Stimulated activated naive CD8-positive, alpha-beta T cell treated with anti-CD3 and anti-CD28 coated beads, Interleukin-15, amount 100 ng/mL, for 72 hours (primary cell): ENCODE measurements at regions not wholly inside any gene's neighbourhood (a gene's known extent, or its start where the extent isn't known, plus 50 kb on each side); places are given as distances from the start of the nearest gene placed in this dataset.
A peak's percentile ranks its signal among the peaks of the same experiment; 100 is the strongest.
"Not testable (repeated sequence)": the region's sequence is repeated elsewhere in the genome, so short reads cannot be mapped to it uniquely, and the experiment has no call there.

Experiments used
- ATAC-seq: fragments of 150-1000 bp; cut with Tn5 transposase; 2 replicates; pipeline ENCODE4 v1.10.0; 2021; ENCODE audit warnings: mild to moderate bottlenecking, moderate library complexity
- DNase-seq, 2 donors: peaks; one replicate each; pipeline ENCODE4 v3.0.0; 2021 to 2022
- H3K27ac Mint-ChIP-seq, 2 donors: one replicate each; pipeline ENCODE4 v1.8.0; 2022; ENCODE audit warnings: mild to moderate bottlenecking in 2 of 2, mixed read lengths in 2 of 2, moderate library complexity in 2 of 2
- H3K27me3 Mint-ChIP-seq: one replicate; pipeline ENCODE4 v1.8.0; 2022; ENCODE audit warnings: mixed read lengths
- H3K4me1 Mint-ChIP-seq: one replicate; pipeline ENCODE4 v1.8.0; 2022; ENCODE audit warnings: mild to moderate bottlenecking, mixed read lengths
- H3K4me3 Mint-ChIP-seq, 2 donors: one replicate each; pipeline ENCODE4 v1.8.0; 2022; ENCODE audit warnings: mild to moderate bottlenecking in 2 of 2, mixed read lengths in 2 of 2, moderate library complexity in 1 of 2
- H3K9me3 Mint-ChIP-seq, 2 donors: one replicate each; pipeline ENCODE4 v1.8.0; 2022; ENCODE audit warnings: mixed read lengths in 2 of 2

- ATAC-seq (no peak), DNase-seq (no peak)
- H3K9me3 Mint-ChIP-seq, result peaks cover 20 to 30% of the 10 kb centered on the region in 2 donors
- no peaks in the 10 kb centered on the region for H3K27me3 Mint-ChIP-seq
- no peaks in the 10 kb centered on the region for H3K4me1 Mint-ChIP-seq
- no peak overlapping the region for H3K4me3 Mint-ChIP-seq
- H3K27ac Mint-ChIP-seq, result no peak overlapping the region
Observed at GRCh38 chr5:68060382-68060781, 155.2 kb upstream of the PIK3R1 start.

GRCh38 chr5:68057191-68057590 lies 158.4 kb upstream of the PIK3R1 start:
- ATAC-seq (no peak), DNase-seq (no peak)
- no peak overlapping the region for H3K4me3 Mint-ChIP-seq
- no peak overlapping the region for H3K27ac Mint-ChIP-seq
- no peaks in the 10 kb centered on the region for H3K4me1 Mint-ChIP-seq
- peaks cover 5 to 21% of the 10 kb centered on the region in 2 donors for H3K9me3 Mint-ChIP-seq
- peaks cover under 1% of the 10 kb centered on the region for H3K27me3 Mint-ChIP-seq

GRCh38 chr5:68055686-68056085 lies 159.9 kb upstream of the PIK3R1 start:
- Mint-ChIP-seq H3K27ac (peak overlapping the region in 1 of 2 donors; percentile 14), H3K9me3 (peaks cover 5 to 7% of the 10 kb centered on the region in 2 donors), H3K4me3 (no peak overlapping the region), H3K4me1 (no peaks in the 10 kb centered on the region), H3K27me3 (peaks cover 8% of the 10 kb centered on the region)
- ATAC-seq, result no peak
- DNase-seq, result no peak

GRCh38 chr5:68054638-68055037 lies 160.9 kb upstream of the PIK3R1 start:
- Mint-ChIP-seq H3K9me3 (no peaks in the 10 kb centered on the region), H3K27ac (no peak overlapping the region), H3K4me1 (no peaks in the 10 kb centered on the region), H3K27me3 (peaks cover 8% of the 10 kb centered on the region), H3K4me3 (no peak overlapping the region)
- DNase-seq (no peak), ATAC-seq (no peak)

- Mint-ChIP-seq H3K4me1 (no peaks in the 10 kb centered on the region), H3K27ac (no peak overlapping the region), H3K27me3 (peaks cover 8% of the 10 kb centered on the region), H3K4me3 (no peak overlapping the region), H3K9me3 (peaks cover 8% of the 10 kb centered on the region in 2 donors)
- DNase-seq (no peak), ATAC-seq (no peak)
Observed at GRCh38 chr5:68053202-68053601, 162.4 kb upstream of the PIK3R1 start.

GRCh38 chr5:68049053-68049713 lies 166.4 kb upstream of the PIK3R1 start:
- ATAC-seq (no peak), DNase-seq (no peak)
- peaks cover 8% of the 10 kb centered on the region for H3K27me3 Mint-ChIP-seq
- no peak overlapping the region for H3K4me3 Mint-ChIP-seq
- H3K4me1 Mint-ChIP-seq, result no peaks in the 10 kb centered on the region
- no peak overlapping the region for H3K27ac Mint-ChIP-seq
- H3K9me3 Mint-ChIP-seq, result peaks cover 16 to 20% of the 10 kb centered on the region in 2 donors

GRCh38 chr5:68048516-68048915 lies 167.0 kb upstream of the PIK3R1 start:
- Mint-ChIP-seq H3K4me1 (no peaks in the 10 kb centered on the region), H3K9me3 (peaks cover 16 to 20% of the 10 kb centered on the region in 2 donors), H3K27me3 (peaks cover 8% of the 10 kb centered on the region), H3K4me3 (no peak overlapping the region), H3K27ac (no peak overlapping the region)
- no peak for ATAC-seq
- no peak for DNase-seq

GRCh38 chr5:68048054-68048453 lies 167.5 kb upstream of the PIK3R1 start:
- H3K27me3 Mint-ChIP-seq, ATAC-seq, H3K4me3 Mint-ChIP-seq, H3K4me1 Mint-ChIP-seq, H3K27ac Mint-ChIP-seq, DNase-seq: not testable (repeated sequence)
- H3K9me3 Mint-ChIP-seq, result peaks cover 16 to 20% of the 10 kb centered on the region in 2 donors

GRCh38 chr5:68047035-68047434 lies 168.5 kb upstream of the PIK3R1 start:
- peaks cover 16 to 20% of the 10 kb centered on the region in 2 donors for H3K9me3 Mint-ChIP-seq
- peaks cover 6% of the 10 kb centered on the region for H3K27me3 Mint-ChIP-seq
- no peak for DNase-seq
- no peak for ATAC-seq
- no peaks in the 10 kb centered on the region for H3K4me1 Mint-ChIP-seq
- H3K4me3 Mint-ChIP-seq, result no peak overlapping the region
- H3K27ac Mint-ChIP-seq, result no peak overlapping the region

- ATAC-seq, result no peak
- Mint-ChIP-seq H3K27ac (no peak overlapping the region), H3K4me1 (no peaks in the 10 kb centered on the region), H3K9me3 (peaks cover 16 to 20% of the 10 kb centered on the region in 2 donors), H3K4me3 (no peak overlapping the region), H3K27me3 (peaks cover under 1% of the 10 kb centered on the region)
- no peak for DNase-seq
Observed at GRCh38 chr5:68046445-68046844, 169.1 kb upstream of the PIK3R1 start.

- Mint-ChIP-seq H3K4me1 (no peaks in the 10 kb centered on the region), H3K27me3 (no peaks in the 10 kb centered on the region), H3K4me3 (no peak overlapping the region), H3K27ac (no peak overlapping the region), H3K9me3 (peaks cover 0 to under 1% of the 10 kb centered on the region in 2 donors)
- ATAC-seq (no peak), DNase-seq (no peak)
Observed at GRCh38 chr5:68041293-68041692, 174.3 kb upstream of the PIK3R1 start.

- no peak for ATAC-seq
- H3K9me3 Mint-ChIP-seq, result no peaks in the 10 kb centered on the region
- no peaks in the 10 kb centered on the region for H3K4me1 Mint-ChIP-seq
- no peak overlapping the region for H3K27ac Mint-ChIP-seq
- no peak for DNase-seq
- no peak overlapping the region for H3K4me3 Mint-ChIP-seq
- H3K27me3 Mint-ChIP-seq, result no peaks in the 10 kb centered on the region
Observed at GRCh38 chr5:68037546-68037945, 178.0 kb upstream of the PIK3R1 start.

- no peak overlapping the region for H3K4me3 Mint-ChIP-seq
- ATAC-seq, result no peak
Observed at GRCh38 chr5:68033961-68034571, 181.5 kb upstream of the PIK3R1 start.

GRCh38 chr5:68033029-68033428 lies 182.5 kb upstream of the PIK3R1 start:
- Mint-ChIP-seq H3K27me3 (no peaks in the 10 kb centered on the region), H3K27ac (no peak overlapping the region), H3K9me3 (no peaks in the 10 kb centered on the region), H3K4me3 (no peak overlapping the region), H3K4me1 (no peaks in the 10 kb centered on the region)
- DNase-seq (no peak), ATAC-seq (no peak)

More at GRCh38 chr5:68033961-68034571, 181.5 kb upstream of the PIK3R1 start:
- H3K9me3 Mint-ChIP-seq, result no peaks in the 10 kb centered on the region
- no peaks in the 10 kb centered on the region for H3K4me1 Mint-ChIP-seq
- no peaks in the 10 kb centered on the region for H3K27me3 Mint-ChIP-seq
- no peak for DNase-seq
- no peak overlapping the region for H3K27ac Mint-ChIP-seq

GRCh38 chr5:68032216-68032762 lies 183.3 kb upstream of the PIK3R1 start:
- H3K4me1 Mint-ChIP-seq, result no peaks in the 10 kb centered on the region
- no peaks in the 10 kb centered on the region for H3K9me3 Mint-ChIP-seq
- ATAC-seq (no peak), DNase-seq (no peak)
- H3K27me3 Mint-ChIP-seq, result no peaks in the 10 kb centered on the region
- H3K27ac Mint-ChIP-seq, result no peak overlapping the region
- no peak overlapping the region for H3K4me3 Mint-ChIP-seq

GRCh38 chr5:68028131-68028727 lies 187.3 kb upstream of the PIK3R1 start:
- Mint-ChIP-seq H3K27ac (no peak overlapping the region), H3K4me3 (no peak overlapping the region), H3K4me1 (no peaks in the 10 kb centered on the region), H3K27me3 (no peaks in the 10 kb centered on the region), H3K9me3 (no peaks in the 10 kb centered on the region)
- DNase-seq (no peak), ATAC-seq (no peak)
